HEK293T (cell line): ENCODE measurements at regions not wholly inside any gene's neighbourhood (a gene's known extent, or its start where the extent isn't known, plus 50 kb on each side); places are given as distances from the start of the nearest gene placed in this dataset.

Source experiments
- CTCF ChIA-PET: fragments of 350-600 bp; formaldehyde crosslinking; extraction: SDS; loops from one replicate; lab custom pipeline; 2021; ENCODE audit warnings: antibody characterized with exemption, inconsistent platforms; lab: Yijun Ruan, JAX
- POLR2A ChIA-PET: fragments of 350-600 bp; formaldehyde crosslinking; extraction: SDS; loops from one replicate; lab custom pipeline; 2020; ENCODE audit warnings: antibody characterized with exemption, inconsistent platforms; lab: Yijun Ruan, JAX
- DNase-seq: peaks from one replicate; pipeline ENCODE4 v3.0.0; 2012; ENCODE audit warnings: mixed read lengths; ENCODE audit errors: extremely low spot score
- ARNT ChIP-seq: fragments of 450-650 bp; IDR thresholded peaks from 2 replicates; pipeline ENCODE4 v1.6.1; 2017; ENCODE audit warnings: mild to moderate bottlenecking
- BHLHE40 ChIP-seq: fragments of 450-650 bp; IDR thresholded peaks from 2 replicates; pipeline ENCODE4 v1.6.1; 2016; ENCODE audit warnings: mild to moderate bottlenecking, moderate library complexity, borderline replicate concordance
- CTBP1 ChIP-seq: fragments of 450-650 bp; IDR thresholded peaks from 2 replicates; pipeline ENCODE4 v1.6.1; 2016; ENCODE audit warnings: borderline replicate concordance
- ELF4 ChIP-seq: fragments of 450-650 bp; IDR thresholded peaks from 2 replicates; pipeline ENCODE4 v1.6.1; 2017; ENCODE audit warnings: antibody characterized with exemption
- FOXA1 ChIP-seq: fragments of 450-650 bp; IDR thresholded peaks from 2 replicates; pipeline ENCODE4 v1.6.1; 2016; ENCODE audit warnings: mild to moderate bottlenecking
- FOXK2 ChIP-seq: fragments of 450-650 bp; IDR thresholded peaks from 2 replicates; pipeline ENCODE4 v1.6.1; 2016; ENCODE audit warnings: mild to moderate bottlenecking
- FOXM1 ChIP-seq: fragments of 450-650 bp; IDR thresholded peaks from 2 replicates; pipeline ENCODE4 v1.6.1; 2017; ENCODE audit warnings: mild to moderate bottlenecking, borderline replicate concordance
- HDGF ChIP-seq: fragments of 450-650 bp; IDR thresholded peaks from 2 replicates; pipeline ENCODE4 v1.6.1; 2017; ENCODE audit warnings: antibody characterized with exemption, borderline replicate concordance
- L3MBTL2 ChIP-seq: fragments of 450-650 bp; conservative IDR thresholded peaks from 2 replicates; pipeline ENCODE4 v1.6.1; 2016; ENCODE audit warnings: mild to moderate bottlenecking
- LEF1 ChIP-seq: fragments of 450-650 bp; IDR thresholded peaks from 2 replicates; pipeline ENCODE4 v1.6.1; 2017; ENCODE audit warnings: mild to moderate bottlenecking, borderline replicate concordance
- NFRKB ChIP-seq: fragments of 450-650 bp; IDR thresholded peaks from 2 replicates; pipeline ENCODE4 v1.6.1; 2016; ENCODE audit warnings: mild to moderate bottlenecking, moderate library complexity
- SP1 ChIP-seq: fragments of 450-650 bp; IDR thresholded peaks from 2 replicates; pipeline ENCODE4 v1.6.1; 2017
- SUZ12 ChIP-seq: fragments of 450-650 bp; IDR thresholded peaks from 2 replicates; pipeline ENCODE4 v1.6.1; 2016; ENCODE audit warnings: mild to moderate bottlenecking
- TARDBP ChIP-seq: fragments of 450-650 bp; IDR thresholded peaks from 2 replicates; pipeline ENCODE4 v1.6.1; 2016
- ZNF384 ChIP-seq: fragments of 450-650 bp; IDR thresholded peaks from 2 replicates; pipeline ENCODE4 v1.6.1; 2016
- TF ChIP-seq, protein P1 (sequence below): fragments of 450-650 bp; IDR thresholded peaks from 2 replicates; pipeline ENCODE4 v1.6.1; 2016

DNA sequence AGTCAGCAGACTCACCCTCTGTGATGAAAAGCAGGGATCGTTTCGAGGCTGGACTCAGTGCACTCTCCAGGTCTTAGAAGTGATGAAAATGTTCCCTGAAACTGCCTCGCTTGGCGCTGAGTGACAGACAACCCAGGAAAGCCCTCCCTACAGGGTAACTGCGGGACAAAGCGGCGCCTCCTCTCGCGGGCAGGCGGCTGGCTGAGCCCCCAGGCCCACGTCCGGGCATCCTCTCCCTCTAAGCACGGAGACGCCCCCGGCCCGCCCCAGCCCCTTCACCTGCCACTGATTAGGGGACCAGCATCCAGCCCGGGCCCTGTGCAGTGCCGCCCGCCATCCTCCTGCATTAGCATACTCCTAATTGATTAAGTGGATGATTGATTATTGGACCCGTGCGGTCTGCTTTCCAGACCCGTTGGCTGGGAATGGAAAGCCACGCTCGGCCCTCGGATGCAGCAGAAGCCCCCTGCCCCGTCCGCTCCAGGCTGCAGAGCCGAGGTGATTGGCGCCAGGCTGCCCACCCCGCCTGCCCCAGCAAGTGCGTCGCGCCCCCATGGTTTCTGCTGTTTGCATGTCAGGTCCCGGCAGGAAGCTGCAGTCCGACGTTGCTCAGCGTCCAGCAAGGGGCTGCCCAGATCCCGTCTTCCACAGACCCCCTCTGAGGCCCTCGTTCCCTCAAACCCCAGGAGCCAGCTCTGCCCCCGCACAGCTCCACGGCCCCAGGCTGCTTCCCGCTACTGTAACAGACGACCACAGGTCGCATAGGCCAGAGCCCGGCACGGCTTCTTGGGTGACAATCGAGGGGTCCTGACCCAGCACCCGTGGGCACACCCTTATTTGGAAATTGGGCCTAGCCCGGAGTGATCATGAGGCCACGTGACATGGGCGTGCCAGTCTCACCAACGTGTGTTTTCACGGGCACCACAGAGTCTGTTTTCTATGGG lies 131.6 kb downstream of the DLL1 start:
- no peak for TF ChIP-seq TARDBP
- no peak for TF ChIP-seq LEF1
- TF ChIP-seq BHLHE40: no peak
- no peak for TF ChIP-seq FOXK2
- no peak for TF ChIP-seq FOXM1
- TF ChIP-seq FOXA1: no peak
- no peak for TF ChIP-seq ARNT
- TF ChIP-seq SUZ12: no peak
- no peak for TF ChIP-seq HDGF
- TF ChIP-seq SP1: no peak
- no peak for TF ChIP-seq CTBP1
- no peak for TF ChIP-seq ZNF384
- no peak for DNase-seq
- ChIA-PET POLR2A (no interaction called here), CTCF (no interaction called here)

DNA sequence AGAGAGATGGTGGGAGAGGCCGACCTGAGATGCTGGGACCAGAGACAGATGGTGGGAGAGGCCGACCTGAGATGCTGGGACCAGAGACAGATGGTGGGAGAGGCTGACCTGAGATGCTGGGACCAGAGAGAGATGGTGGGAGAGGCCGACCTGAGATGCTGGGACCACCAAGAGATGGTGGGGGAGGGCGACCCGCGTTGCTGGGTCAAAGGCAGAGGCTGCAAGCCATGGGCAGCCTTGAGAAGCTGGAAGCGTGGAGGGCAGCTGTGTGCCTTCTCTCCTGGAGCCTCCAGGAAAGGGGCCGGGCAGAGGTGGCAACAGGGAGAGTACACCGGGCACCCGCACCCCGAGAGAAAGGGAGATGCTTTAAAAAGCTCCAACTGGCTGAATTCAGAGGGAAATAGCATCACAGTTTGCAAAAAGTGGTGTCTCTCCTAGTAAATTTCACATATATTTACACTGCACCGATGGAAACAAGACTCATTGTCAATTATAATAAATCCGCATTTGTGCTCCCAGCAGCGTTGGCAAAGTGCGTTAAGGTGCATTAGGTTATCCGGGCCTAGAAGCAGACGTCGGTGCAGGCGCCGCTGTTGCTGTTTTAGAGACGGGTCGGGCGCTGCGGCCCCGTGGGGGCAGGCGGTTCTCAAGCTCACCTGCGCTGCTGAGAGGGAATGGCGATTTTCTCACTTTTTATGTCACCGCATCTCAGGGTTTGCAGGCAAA lies 132.4 kb downstream of the DLL1 start:
- no peak for TF ChIP-seq L3MBTL2
- TF ChIP-seq BHLHE40: no peak
- no peak for TF ChIP-seq CTBP1
- CTCF ChIA-PET: no interaction called here
- POLR2A ChIA-PET: no interaction called here
- no peak for DNase-seq

DNA sequence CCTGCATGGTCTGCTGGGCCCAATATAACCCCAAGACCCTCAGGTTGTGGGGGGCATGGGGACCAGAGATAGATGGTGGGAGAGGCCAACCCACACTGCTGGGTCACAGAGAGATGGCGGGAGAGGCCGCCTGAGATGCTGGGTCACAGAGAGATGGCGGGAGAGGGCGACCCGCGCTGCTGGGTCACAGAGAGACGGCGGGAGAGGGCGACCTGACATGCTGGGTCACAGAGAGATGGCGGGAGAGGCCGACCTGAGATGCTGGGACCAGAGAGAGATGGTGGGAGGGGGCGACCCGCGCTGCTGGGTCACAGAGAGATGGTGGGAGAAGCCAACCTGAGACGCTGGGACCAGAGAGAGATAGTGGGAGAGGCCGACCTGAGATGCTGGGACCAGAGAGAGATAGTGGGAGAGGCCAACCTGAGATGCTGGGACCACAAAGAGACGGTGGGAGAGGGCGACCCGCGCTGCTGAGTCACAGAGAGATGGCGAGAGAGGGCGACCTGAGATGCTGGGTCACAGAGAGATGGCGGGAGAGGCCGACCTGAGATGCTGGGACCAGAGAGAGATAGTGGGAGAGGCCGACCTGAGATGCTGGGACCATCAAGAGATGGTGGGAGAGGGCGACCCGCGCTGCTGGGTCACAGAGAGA lies 133.2 kb downstream of the DLL1 start:
- TF ChIP-seq ZNF384 (no peak), CTBP1 (no peak), FOXM1 (no peak), NFRKB (no peak), FOXA1 (no peak), SUZ12 (no peak), FOXK2 (no peak), LEF1 (no peak)
- ChIA-PET POLR2A (no interaction called here), CTCF (no interaction called here)
- no peak for DNase-seq

DNA sequence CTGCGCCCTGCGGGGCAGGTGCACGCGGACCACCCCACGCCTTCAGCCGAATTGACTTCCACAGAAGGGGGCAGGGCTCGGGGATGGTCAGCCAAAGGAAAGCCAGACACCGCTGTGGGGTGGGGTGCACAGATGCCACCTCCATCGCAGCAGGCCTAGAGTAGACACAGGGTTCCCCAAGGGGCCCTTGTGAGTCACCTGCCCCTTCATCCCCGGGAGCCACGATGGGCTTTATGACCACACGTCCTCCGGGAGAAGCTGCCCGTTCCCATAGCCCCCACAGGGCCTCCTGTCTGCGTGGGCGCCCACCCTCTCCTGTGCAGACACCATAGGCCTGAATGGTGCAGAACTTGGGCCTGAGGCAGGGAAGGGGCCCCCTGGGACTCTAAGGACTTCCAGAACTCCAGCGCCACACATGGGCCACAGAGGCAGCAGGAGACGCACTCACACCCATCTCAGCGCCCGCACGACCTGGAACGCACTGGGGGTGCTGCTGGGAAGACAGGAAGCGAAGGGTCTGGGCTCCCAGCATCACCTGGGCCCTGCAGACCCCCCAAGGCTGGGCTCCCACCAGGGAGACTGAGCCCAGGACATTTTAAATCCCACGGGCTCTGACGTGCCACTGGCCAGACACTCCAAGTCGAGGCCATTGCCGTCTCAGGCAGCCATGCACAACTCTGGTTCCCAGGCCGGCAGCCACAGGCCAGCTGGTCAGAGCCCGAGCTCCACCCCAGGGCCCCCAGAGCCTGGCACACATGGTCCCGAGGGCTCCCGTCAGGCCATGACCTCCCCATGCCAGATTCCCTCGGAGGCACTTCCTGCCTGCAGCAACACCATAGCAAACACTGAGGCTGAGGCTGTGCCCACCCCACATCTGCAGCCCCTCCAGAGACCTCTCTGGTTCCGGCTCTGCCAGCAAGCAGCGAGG lies 134.2 kb downstream of the DLL1 start:
- ChIA-PET POLR2A (no interaction called here), CTCF (no interaction called here)
- DNase-seq: no peak
- no peak for TF ChIP-seq SP1
- TF ChIP-seq ARNT: no peak
- no peak for TF ChIP-seq NFRKB
- TF ChIP-seq TARDBP: no peak
- TF ChIP-seq BHLHE40: no peak
- TF ChIP-seq ELF4: no peak
- no peak for TF ChIP-seq FOXM1
- no peak for TF ChIP-seq SUZ12

DNA sequence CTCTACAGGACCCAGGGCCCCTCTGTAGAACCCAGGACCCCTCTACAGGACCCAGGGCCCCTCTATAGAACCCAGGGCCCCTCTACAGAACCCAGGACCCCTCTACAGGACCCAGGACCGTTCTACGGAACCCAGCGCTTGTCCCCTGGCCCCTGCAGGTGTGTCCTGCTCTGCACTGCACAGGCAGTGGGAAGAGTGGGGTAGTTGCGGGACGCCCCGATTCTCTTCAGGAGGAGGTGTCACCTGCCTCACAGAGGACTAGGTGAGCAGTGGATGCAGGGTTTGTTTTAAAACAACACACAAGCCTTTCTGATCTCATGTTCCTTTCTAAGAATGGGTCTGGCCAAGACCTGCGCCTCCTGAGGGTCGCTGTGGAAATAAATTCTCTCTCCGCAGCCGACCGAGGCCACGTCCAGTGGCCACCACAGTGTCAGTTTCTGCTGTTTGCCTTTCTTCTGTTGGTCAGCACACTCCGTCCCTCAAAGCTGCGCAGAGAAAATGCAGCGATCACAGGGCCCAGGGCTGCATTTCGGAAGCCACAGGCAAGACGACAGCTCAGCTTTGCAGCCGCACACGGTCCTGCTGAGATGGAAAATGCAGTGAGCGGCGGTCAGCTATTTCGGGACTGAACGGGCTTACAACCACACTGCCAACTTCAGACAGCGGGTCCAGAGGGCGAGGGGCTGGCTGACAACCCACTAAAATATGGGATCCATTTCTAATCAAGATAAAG lies 135.2 kb downstream of the DLL1 start:
- TF ChIP-seq ARNT (no peak), CTBP1 (no peak), ZNF384 (no peak), SP1 (no peak), TARDBP (no peak)
- no peak for DNase-seq
- CTCF ChIA-PET: no interaction called here
- POLR2A ChIA-PET: no interaction called here

DNA sequence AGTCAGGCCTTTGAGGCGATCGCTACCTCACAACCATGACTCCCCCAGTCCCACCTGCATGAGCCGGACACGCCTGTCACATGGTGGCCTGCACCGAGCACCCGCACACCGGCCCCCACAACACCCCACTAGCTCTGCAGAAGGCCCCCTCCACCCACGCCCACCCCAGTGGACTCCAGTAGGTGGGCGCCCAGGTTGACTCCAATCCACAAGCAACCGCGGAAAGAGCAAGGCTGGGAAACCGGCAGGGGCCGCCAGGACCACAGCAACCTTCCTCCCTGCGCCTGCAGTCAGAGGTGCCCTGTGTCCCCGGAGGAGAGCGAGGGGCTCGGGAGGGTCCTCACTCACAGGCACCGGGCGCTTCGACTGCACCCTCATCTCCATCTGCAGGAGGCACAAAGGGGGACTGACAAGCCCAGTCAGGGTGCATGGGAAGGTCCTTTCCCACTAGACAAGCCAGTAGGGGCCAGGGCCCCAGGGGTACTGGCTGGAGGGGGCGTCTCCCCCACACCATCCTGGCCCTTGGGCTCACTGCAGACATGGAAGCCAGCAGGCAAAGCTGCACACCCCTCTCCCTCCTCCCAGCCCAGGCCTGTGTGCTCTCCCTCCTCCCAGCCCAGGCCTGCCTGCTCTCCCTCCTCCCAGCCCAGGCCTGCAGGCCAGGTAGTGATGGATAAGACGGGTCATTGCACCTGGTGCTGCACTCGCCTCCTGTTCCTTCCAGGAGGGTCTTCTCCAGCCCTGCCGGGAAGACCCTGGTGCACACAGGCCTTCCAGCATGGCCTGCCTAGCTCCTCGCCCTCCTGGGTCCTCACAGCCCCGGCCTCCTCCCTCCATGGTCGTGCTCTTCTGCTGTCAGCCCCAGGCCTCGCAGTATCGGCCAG lies 137.2 kb downstream of the DLL1 start:
- CTCF ChIA-PET: no interaction called here
- POLR2A ChIA-PET: no interaction called here
- DNase-seq: no peak
- TF ChIP-seq FOXA1 (no peak), ARNT (no peak), FOXM1 (no peak), ZNF384 (no peak), L3MBTL2 (no peak), SUZ12 (no peak), TARDBP (no peak), BHLHE40 (no peak), FOXK2 (no peak), NFRKB (no peak), HDGF (no peak), LEF1 (no peak), CTBP1 (no peak), ELF4 (no peak), SP1 (no peak)
- TF ChIP-seq, protein P1, sequence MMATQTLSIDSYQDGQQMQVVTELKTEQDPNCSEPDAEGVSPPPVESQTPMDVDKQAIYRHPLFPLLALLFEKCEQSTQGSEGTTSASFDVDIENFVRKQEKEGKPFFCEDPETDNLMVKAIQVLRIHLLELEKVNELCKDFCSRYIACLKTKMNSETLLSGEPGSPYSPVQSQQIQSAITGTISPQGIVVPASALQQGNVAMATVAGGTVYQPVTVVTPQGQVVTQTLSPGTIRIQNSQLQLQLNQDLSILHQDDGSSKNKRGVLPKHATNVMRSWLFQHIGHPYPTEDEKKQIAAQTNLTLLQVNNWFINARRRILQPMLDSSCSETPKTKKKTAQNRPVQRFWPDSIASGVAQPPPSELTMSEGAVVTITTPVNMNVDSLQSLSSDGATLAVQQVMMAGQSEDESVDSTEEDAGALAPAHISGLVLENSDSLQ: no peak
